ENCODE measurements at regions not wholly inside any gene's neighbourhood (a gene's known extent, or its start where the extent isn't known, plus 50 kb on each side); places are given as distances from the start of the nearest gene placed in this dataset.

GRCh38 chr18:56327191-56327885, 311.1 kb downstream of the TXNL1 start:
- Histone ChIP-seq H3K4me1 (peaks cover 21% of the 10 kb centered on the region), H3K9me3 (no peaks in the 10 kb centered on the region), H3K4me3 (no peak overlapping the region), H3K27me3 (ENCODE audit: low read depth) (no peaks in the 10 kb centered on the region), H3K36me3 (replicated peaks) (no peaks in the 10 kb centered on the region)
- in situ Hi-C loops (cut with MboI; ENCODE audit: low sequenced_read_pairs), result loop anchor here (25.0 kb wide), 1 partner anchor 235 kb away; no protein-coding TSS in a partner anchor
- no peak for DNase-seq (ENCODE audit: low spot score in 2 of 2)

- Histone ChIP-seq H3K36me3 (replicated peaks) (no peaks in the 10 kb centered on the region), H3K9me3 (no peaks in the 10 kb centered on the region), H3K27me3 (ENCODE audit: low read depth) (no peaks in the 10 kb centered on the region), H3K4me3 (no peak overlapping the region), H3K4me1 (peaks cover 21% of the 10 kb centered on the region)
- DNase-seq (ENCODE audit: low spot score in 2 of 2), result peak; percentile 56 to 68
- in situ Hi-C loops (cut with MboI; ENCODE audit: low sequenced_read_pairs), result loop anchor here (25.0 kb wide), 1 partner anchor 236 kb away; no protein-coding TSS in a partner anchor
These were observed 311.9 kb downstream of the TXNL1 start for GRCh38 chr18:56326336-56327072.

- Histone ChIP-seq H3K4me1 (peaks cover 23% of the 10 kb centered on the region), H3K36me3 (replicated peaks) (no peaks in the 10 kb centered on the region), H3K9me3 (no peaks in the 10 kb centered on the region), H3K27me3 (ENCODE audit: low read depth) (no peaks in the 10 kb centered on the region), H3K4me3 (no peak overlapping the region)
- in situ Hi-C loops (cut with MboI; ENCODE audit: low sequenced_read_pairs), result no loop called here
- DNase-seq (ENCODE audit: low spot score in 2 of 2), result no peak
These were observed 314.7 kb downstream of the TXNL1 start for GRCh38 chr18:56323673-56324072.

- DNase-seq (ENCODE audit: low spot score in 2 of 2), result peak; percentile 39 to 66
- Histone ChIP-seq H3K27me3 (ENCODE audit: low read depth) (no peaks in the 10 kb centered on the region), H3K36me3 (replicated peaks) (no peaks in the 10 kb centered on the region), H3K4me3 (no peak overlapping the region), H3K4me1 (peaks cover 23% of the 10 kb centered on the region), H3K9me3 (no peaks in the 10 kb centered on the region)
- in situ Hi-C loops (cut with MboI; ENCODE audit: low sequenced_read_pairs), result no loop called here
These were observed 316.0 kb downstream of the TXNL1 start for GRCh38 chr18:56322406-56322805.

GRCh38 chr18:56321470-56321869, 316.9 kb downstream of the TXNL1 start:
- Histone ChIP-seq H3K4me3 (no peak overlapping the region), H3K9me3 (no peaks in the 10 kb centered on the region), H3K36me3 (replicated peaks) (no peaks in the 10 kb centered on the region), H3K4me1 (peaks cover 14% of the 10 kb centered on the region), H3K27me3 (ENCODE audit: low read depth) (no peaks in the 10 kb centered on the region)
- in situ Hi-C loops (cut with MboI; ENCODE audit: low sequenced_read_pairs), result no loop called here
- DNase-seq (ENCODE audit: low spot score in 2 of 2), result no peak

GRCh38 chr18:56319953-56320352, 318.4 kb downstream of the TXNL1 start:
- no peaks in the 10 kb centered on the region for H3K9me3 ChIP-seq
- in situ Hi-C loops (cut with MboI; ENCODE audit: low sequenced_read_pairs), result no loop called here
- peaks cover 6% of the 10 kb centered on the region for H3K4me1 ChIP-seq
- no peak overlapping the region for H3K4me3 ChIP-seq
- no peaks in the 10 kb centered on the region for H3K36me3 ChIP-seq (replicated peaks)
- no peaks in the 10 kb centered on the region for H3K27me3 ChIP-seq (ENCODE audit: low read depth)
- no peak for DNase-seq (ENCODE audit: low spot score in 2 of 2)

- Histone ChIP-seq H3K4me3 (no peak overlapping the region), H3K9me3 (no peaks in the 10 kb centered on the region), H3K36me3 (replicated peaks) (no peaks in the 10 kb centered on the region), H3K4me1 (0 out of 2 replicates have a peak, but pooled peaks cover 2% of the 10 kb centered on the region), H3K27me3 (ENCODE audit: low read depth) (no peaks in the 10 kb centered on the region)
- DNase-seq (ENCODE audit: low spot score in 2 of 2), result no peak
- in situ Hi-C loops (cut with MboI; ENCODE audit: low sequenced_read_pairs), result no loop called here
These were observed 321.7 kb downstream of the TXNL1 start for GRCh38 chr18:56316727-56317126.

GRCh38 chr18:56315363-56315762, 323.0 kb downstream of the TXNL1 start:
- peaks cover under 1% of the 10 kb centered on the region; the same call in 1 of the 2 replicates for H3K4me1 ChIP-seq
- DNase-seq (ENCODE audit: low spot score in 2 of 2), result no peak

GRCh38 chr18:56314396-56314795, 324.0 kb downstream of the TXNL1 start:
- in situ Hi-C loops (cut with MboI; ENCODE audit: low sequenced_read_pairs), result no loop called here
- Histone ChIP-seq H3K36me3 (replicated peaks) (no peaks in the 10 kb centered on the region), H3K9me3 (no peaks in the 10 kb centered on the region), H3K27me3 (ENCODE audit: low read depth) (no peaks in the 10 kb centered on the region), H3K4me1 (peaks cover 9% of the 10 kb centered on the region), H3K4me3 (no peak overlapping the region)
- no peak for DNase-seq (ENCODE audit: low spot score in 2 of 2)

More at GRCh38 chr18:56315363-56315762, 323.0 kb downstream of the TXNL1 start:
- H3K4me3 ChIP-seq, result no peak overlapping the region
- in situ Hi-C loops (cut with MboI; ENCODE audit: low sequenced_read_pairs), result no loop called here
- H3K27me3 ChIP-seq (ENCODE audit: low read depth), result no peaks in the 10 kb centered on the region
- H3K9me3 ChIP-seq, result no peaks in the 10 kb centered on the region
- no peaks in the 10 kb centered on the region for H3K36me3 ChIP-seq (replicated peaks)

- Histone ChIP-seq H3K4me1 (peaks cover 9% of the 10 kb centered on the region), H3K36me3 (replicated peaks) (no peaks in the 10 kb centered on the region), H3K9me3 (no peaks in the 10 kb centered on the region), H3K4me3 (no peak overlapping the region), H3K27me3 (ENCODE audit: low read depth) (no peaks in the 10 kb centered on the region)
- in situ Hi-C loops (cut with MboI; ENCODE audit: low sequenced_read_pairs), result no loop called here
- DNase-seq (ENCODE audit: low spot score in 2 of 2), result no peak
These were observed 325.6 kb downstream of the TXNL1 start for GRCh38 chr18:56312551-56313335.

GRCh38 chr18:56309104-56309503, 329.3 kb downstream of the TXNL1 start:
- no peak for DNase-seq (ENCODE audit: low spot score in 2 of 2)
- H3K9me3 ChIP-seq, result no peaks in the 10 kb centered on the region
- H3K4me3 ChIP-seq, result no peak overlapping the region
- H3K27me3 ChIP-seq (ENCODE audit: low read depth), result no peaks in the 10 kb centered on the region
- in situ Hi-C loops (cut with MboI; ENCODE audit: low sequenced_read_pairs), result no loop called here
- H3K4me1 ChIP-seq, result peaks cover 9% of the 10 kb centered on the region
- H3K36me3 ChIP-seq (replicated peaks), result no peaks in the 10 kb centered on the region

- Histone ChIP-seq H3K27me3 (ENCODE audit: low read depth) (no peaks in the 10 kb centered on the region), H3K4me1 (peaks cover 9% of the 10 kb centered on the region), H3K9me3 (no peaks in the 10 kb centered on the region), H3K36me3 (replicated peaks) (no peaks in the 10 kb centered on the region), H3K4me3 (no peak overlapping the region)
- DNase-seq (ENCODE audit: low spot score in 2 of 2), result no peak
- in situ Hi-C loops (cut with MboI; ENCODE audit: low sequenced_read_pairs), result no loop called here
These were observed 330.8 kb downstream of the TXNL1 start for GRCh38 chr18:56307354-56308170.

GRCh38 chr18:56306797-56307196, 331.6 kb downstream of the TXNL1 start:
- in situ Hi-C loops (cut with MboI; ENCODE audit: low sequenced_read_pairs), result no loop called here
- Histone ChIP-seq H3K4me1 (peaks cover 9% of the 10 kb centered on the region), H3K36me3 (replicated peaks) (no peaks in the 10 kb centered on the region), H3K4me3 (no peak overlapping the region), H3K9me3 (no peaks in the 10 kb centered on the region), H3K27me3 (ENCODE audit: low read depth) (no peaks in the 10 kb centered on the region)
- no peak for DNase-seq (ENCODE audit: low spot score in 2 of 2)

All from HAP-1 (cell line).